ENCODE measurements at regions not wholly inside any gene's neighbourhood (a gene's known extent, or its start where the extent isn't known, plus 50 kb on each side); places are given as distances from the start of the nearest gene placed in this dataset.

- TF ChIP-seq ESRRG (CRISPR knock-in tag; IDR thresholded peaks at IDR 0.05) = no peak
- no peak for TF ChIP-seq ZFP30 (CRISPR knock-in tag; IDR thresholded peaks at IDR 0.05)
- TF ChIP-seq ARNTL (CRISPR knock-in tag; IDR thresholded peaks at IDR 0.05; ENCODE audit: borderline replicate concordance, low read depth) = no peak
- TF ChIP-seq PATZ1 (CRISPR knock-in tag; IDR thresholded peaks at IDR 0.05; ENCODE audit: borderline replicate concordance) = no peak
- TF ChIP-seq CSDC2 (CRISPR knock-in tag; IDR thresholded peaks at IDR 0.05) = no peak
- TF ChIP-seq OSR1 (CRISPR knock-in tag; IDR thresholded peaks at IDR 0.05) = no peak
- no peak for TF ChIP-seq TSHZ2 (CRISPR knock-in tag; IDR thresholded peaks at IDR 0.05)
These were observed 62.0 kb upstream of the STEAP4 start for GRCh38 chr7:88368686-88369085.

Data from SK-N-SH treated with all-trans-retinoic acid at 6 μM for 48 hours (cell line).